ENCODE measurements at regions not wholly inside any gene's neighbourhood (a gene's known extent, or its start where the extent isn't known, plus 50 kb on each side); places are given as distances from the start of the nearest gene placed in this dataset.

- Histone ChIP-seq H2AFZ (ENCODE audit: low read depth, low read length, severe bottlenecking) (no peak overlapping the region), H3K36me3 (ENCODE audit: low read length) (no peaks in the 10 kb centered on the region), H3K9me2 (replicated peaks; ENCODE audit: insufficient read depth, low read length) (no peaks in the 10 kb centered on the region), H3K4me3 (ENCODE audit: insufficient read depth, low read length, poor library complexity, severe bottlenecking) (no peak overlapping the region), H3K4me2 (ENCODE audit: low read depth, low read length, poor library complexity, severe bottlenecking) (no peak overlapping the region), H3K9ac (ENCODE audit: low read length) (no peak overlapping the region), H3K27me3 (ENCODE audit: low read length) (no peaks in the 10 kb centered on the region), H3F3A (ENCODE audit: insufficient read depth) (no peaks in the 10 kb centered on the region), H3K27ac (ENCODE audit: low read depth, low read length) (no peak overlapping the region), H3K9me3 (ENCODE audit: insufficient read depth, low read length) (no peaks in the 10 kb centered on the region), H4K20me1 (ENCODE audit: low read depth, low read length) (no peaks in the 10 kb centered on the region), H3K79me2 (ENCODE audit: insufficient read depth, low read length) (no peaks in the 10 kb centered on the region)
- TF ChIP-seq EZH2phosphoT487 (conservative IDR thresholded peaks at IDR 0.05; ENCODE audit: low read length) (no peak), CTCF (IDR thresholded peaks at IDR 0.05; ENCODE audit: insufficient read depth, low read length, poor library complexity, severe bottlenecking) (no peak)
Measured at GRCh38 chr3:72336114-72336651, 512.1 kb downstream of the SHQ1 start.

GRCh38 chr3:72335458-72336095 is 512.7 kb downstream of the SHQ1 start:
- no peak overlapping the region for H3K27ac ChIP-seq (ENCODE audit: low read depth, low read length)
- H3K4me2 ChIP-seq (ENCODE audit: low read depth, low read length, poor library complexity, severe bottlenecking) = no peak overlapping the region
- TF ChIP-seq EZH2phosphoT487 (conservative IDR thresholded peaks at IDR 0.05; ENCODE audit: low read length) (no peak), CTCF (IDR thresholded peaks at IDR 0.05; ENCODE audit: insufficient read depth, low read length, poor library complexity, severe bottlenecking) (no peak)
- H3K9me2 ChIP-seq (replicated peaks; ENCODE audit: insufficient read depth, low read length) = no peaks in the 10 kb centered on the region
- H3K27me3 ChIP-seq (ENCODE audit: low read length) = no peaks in the 10 kb centered on the region
- H3K4me3 ChIP-seq (ENCODE audit: insufficient read depth, low read length, poor library complexity, severe bottlenecking) = no peak overlapping the region
- no peaks in the 10 kb centered on the region for H4K20me1 ChIP-seq (ENCODE audit: low read depth, low read length)
- no peaks in the 10 kb centered on the region for H3K9me3 ChIP-seq (ENCODE audit: insufficient read depth, low read length)
- no peak overlapping the region for H2AFZ ChIP-seq (ENCODE audit: low read depth, low read length, severe bottlenecking)
- no peaks in the 10 kb centered on the region for H3F3A ChIP-seq (ENCODE audit: insufficient read depth)
- no peaks in the 10 kb centered on the region for H3K36me3 ChIP-seq (ENCODE audit: low read length)
- H3K9ac ChIP-seq (ENCODE audit: low read length) = no peak overlapping the region
- H3K79me2 ChIP-seq (ENCODE audit: insufficient read depth, low read length) = no peaks in the 10 kb centered on the region

GRCh38 chr3:72334681-72335457 is 513.4 kb downstream of the SHQ1 start:
- Histone ChIP-seq H3K9ac (ENCODE audit: low read length) (no peak overlapping the region), H3K36me3 (ENCODE audit: low read length) (no peaks in the 10 kb centered on the region), H4K20me1 (ENCODE audit: low read depth, low read length) (no peaks in the 10 kb centered on the region), H3F3A (ENCODE audit: insufficient read depth) (no peaks in the 10 kb centered on the region), H3K9me3 (ENCODE audit: insufficient read depth, low read length) (no peaks in the 10 kb centered on the region), H3K4me2 (ENCODE audit: low read depth, low read length, poor library complexity, severe bottlenecking) (no peak overlapping the region), H2AFZ (ENCODE audit: low read depth, low read length, severe bottlenecking) (no peak overlapping the region), H3K9me2 (replicated peaks; ENCODE audit: insufficient read depth, low read length) (no peaks in the 10 kb centered on the region), H3K4me3 (ENCODE audit: insufficient read depth, low read length, poor library complexity, severe bottlenecking) (no peak overlapping the region), H3K27me3 (ENCODE audit: low read length) (no peaks in the 10 kb centered on the region), H3K27ac (ENCODE audit: low read depth, low read length) (no peak overlapping the region), H3K79me2 (ENCODE audit: insufficient read depth, low read length) (no peaks in the 10 kb centered on the region)
- TF ChIP-seq EZH2phosphoT487 (conservative IDR thresholded peaks at IDR 0.05; ENCODE audit: low read length) = no peak
- no peak for TF ChIP-seq CTCF (IDR thresholded peaks at IDR 0.05; ENCODE audit: insufficient read depth, low read length, poor library complexity, severe bottlenecking)

Data from SU-DHL-6 (cell line).